DMS53 (cell line): ENCODE measurements at regions not wholly inside any gene's neighbourhood (a gene's known extent, or its start where the extent isn't known, plus 50 kb on each side); places are given as distances from the start of the nearest gene placed in this dataset.
"Not testable (repeated sequence)": the region's sequence is repeated elsewhere in the genome, so short reads cannot be mapped to it uniquely, and the experiment has no call there.

Experiments used
- DNase-seq: peaks from one replicate; lab custom pipeline; 2025; lab: John Stamatoyannopoulos, UW

DNA sequence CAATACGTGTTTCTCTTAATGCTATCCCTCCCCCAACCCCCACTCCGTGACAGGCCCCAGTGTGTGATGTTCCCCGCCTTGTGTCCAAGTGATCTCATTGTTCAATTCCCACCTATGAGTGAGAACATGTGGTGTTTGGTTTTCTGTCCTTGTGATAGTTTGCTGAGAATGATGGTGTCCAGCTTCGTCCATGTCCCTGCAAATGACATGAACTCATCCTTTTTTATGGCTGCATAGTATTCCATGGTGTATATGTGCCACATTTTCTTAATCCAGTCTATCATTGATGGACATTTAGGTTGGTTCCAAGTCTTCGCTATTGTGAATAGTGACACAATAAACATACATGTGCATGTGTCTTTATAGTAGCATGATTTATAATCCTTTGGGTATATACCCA, 52.5 kb downstream of the KIAA0408 start:
- not testable (repeated sequence) for DNase-seq

DNA sequence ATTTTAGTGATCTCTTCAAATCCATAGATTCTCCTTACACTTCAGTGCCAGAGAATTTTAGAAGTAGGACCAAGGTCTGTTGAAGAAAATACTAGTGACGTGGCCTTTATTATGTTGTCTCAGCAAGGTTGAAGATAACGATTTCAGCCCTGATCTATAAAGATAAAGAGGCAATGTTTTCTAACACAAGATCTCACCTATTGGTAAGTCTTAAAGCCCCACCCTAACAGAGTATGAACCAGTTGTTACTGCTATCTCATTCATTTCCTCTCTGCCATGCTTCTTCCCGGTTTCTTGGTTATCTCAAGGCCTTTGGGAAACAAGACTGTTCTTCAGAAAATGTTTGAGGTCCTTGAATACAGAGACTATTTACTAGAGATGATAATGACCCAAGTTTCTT, 53.1 kb downstream of the KIAA0408 start:
- no peak for DNase-seq

DNA sequence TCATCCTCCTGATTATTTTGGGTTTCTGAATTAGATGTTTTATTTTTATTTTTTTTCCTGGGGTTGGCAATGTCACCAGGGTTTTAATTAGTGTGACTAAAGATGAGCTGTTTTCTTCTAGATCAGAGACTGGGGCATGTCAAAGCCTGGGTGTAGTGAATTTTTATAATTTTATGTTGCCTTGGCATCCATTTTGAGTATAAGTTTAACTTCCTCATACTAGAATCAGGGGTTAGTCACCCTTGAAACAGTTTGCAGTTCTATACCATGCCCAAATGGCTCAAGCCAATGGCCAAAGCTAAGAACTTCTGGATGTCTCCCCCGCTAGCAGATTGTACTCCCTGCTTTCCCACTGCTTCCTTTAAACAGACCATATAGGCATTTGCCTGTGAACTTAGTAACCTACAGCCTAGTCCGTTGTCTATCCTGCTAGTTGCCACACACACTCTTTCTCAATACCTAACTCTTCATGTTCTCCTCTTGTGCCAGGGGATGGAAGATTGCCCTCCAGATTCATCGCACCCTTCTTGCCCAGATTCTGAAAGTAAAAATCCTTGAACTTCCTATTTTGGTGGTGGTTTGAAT, 54.5 kb downstream of the KIAA0408 start:
- DNase-seq, result no peak

DNA sequence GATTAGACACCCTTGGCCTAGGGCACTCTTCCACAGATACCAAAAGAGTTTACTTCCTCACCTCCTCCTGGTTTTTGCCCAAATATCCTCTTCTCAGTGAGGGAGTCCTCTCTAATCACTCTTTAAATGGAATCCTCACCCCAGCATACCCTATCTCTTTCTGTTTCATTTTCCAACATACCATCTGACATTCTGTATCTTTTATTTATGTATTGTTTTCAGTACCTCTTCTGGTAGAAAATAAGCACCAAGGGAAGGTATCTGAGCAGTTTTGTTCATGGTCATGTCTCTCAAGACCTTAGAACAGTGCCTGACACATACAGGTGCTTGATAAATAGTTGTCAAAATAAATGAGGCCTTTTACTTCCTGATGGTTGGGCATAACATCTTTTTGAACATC, 55.1 kb downstream of the KIAA0408 start:
- DNase-seq, result no peak

DNA sequence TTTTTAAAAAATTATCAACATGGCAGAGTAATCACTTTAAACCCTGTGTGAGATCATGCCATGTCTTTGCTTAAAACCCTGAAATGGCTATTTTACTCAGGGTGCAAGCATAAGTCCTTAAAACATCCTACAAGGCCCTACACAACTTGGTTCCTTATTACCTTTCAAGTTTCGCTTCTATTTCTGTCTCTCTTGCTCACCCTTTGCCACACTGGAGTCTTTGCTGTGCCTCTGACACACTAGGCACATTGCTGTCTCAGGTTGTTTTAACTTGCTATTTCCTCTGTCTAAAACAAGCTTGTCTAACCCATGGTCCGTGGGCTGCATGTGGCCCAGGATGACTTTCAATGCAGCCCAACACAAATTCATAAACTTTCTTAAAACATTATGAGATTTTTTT, 55.6 kb downstream of the KIAA0408 start:
- DNase-seq, result no peak

DNA sequence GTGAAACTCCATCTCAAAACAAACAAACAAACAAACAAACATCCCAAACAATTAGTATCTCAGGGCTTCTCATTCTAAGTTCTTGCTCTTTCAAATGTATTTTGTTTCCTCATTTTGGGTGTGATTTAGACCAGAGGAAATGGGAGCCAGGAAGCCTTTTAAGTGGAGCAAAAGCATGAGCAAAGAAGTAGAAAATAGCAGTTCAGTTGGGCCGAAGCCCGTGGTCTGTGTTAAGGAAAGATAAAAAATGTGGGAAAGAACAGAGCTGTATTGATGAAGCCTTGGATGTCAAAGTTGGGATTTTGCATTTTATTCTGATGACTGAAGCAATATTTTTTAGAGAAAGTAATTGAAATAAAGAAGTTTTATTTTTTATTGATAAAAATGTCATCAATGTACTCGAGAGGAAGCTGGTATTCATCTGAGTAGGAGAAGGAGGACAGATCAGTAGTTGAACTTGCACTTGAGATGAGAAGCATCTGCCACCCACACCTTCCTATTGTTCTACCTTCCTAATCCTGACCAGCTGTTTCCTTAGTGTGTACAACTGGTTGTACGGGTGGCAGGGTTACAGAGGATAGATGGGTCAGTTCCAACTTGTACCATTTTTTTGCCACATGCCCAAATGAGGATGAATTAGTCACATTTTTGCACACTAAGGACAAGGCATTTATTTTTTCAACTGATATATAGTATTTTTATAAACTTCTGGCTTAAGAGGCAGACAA, 56.1 kb downstream of the KIAA0408 start:
- peak; percentile 86 for DNase-seq

DNA sequence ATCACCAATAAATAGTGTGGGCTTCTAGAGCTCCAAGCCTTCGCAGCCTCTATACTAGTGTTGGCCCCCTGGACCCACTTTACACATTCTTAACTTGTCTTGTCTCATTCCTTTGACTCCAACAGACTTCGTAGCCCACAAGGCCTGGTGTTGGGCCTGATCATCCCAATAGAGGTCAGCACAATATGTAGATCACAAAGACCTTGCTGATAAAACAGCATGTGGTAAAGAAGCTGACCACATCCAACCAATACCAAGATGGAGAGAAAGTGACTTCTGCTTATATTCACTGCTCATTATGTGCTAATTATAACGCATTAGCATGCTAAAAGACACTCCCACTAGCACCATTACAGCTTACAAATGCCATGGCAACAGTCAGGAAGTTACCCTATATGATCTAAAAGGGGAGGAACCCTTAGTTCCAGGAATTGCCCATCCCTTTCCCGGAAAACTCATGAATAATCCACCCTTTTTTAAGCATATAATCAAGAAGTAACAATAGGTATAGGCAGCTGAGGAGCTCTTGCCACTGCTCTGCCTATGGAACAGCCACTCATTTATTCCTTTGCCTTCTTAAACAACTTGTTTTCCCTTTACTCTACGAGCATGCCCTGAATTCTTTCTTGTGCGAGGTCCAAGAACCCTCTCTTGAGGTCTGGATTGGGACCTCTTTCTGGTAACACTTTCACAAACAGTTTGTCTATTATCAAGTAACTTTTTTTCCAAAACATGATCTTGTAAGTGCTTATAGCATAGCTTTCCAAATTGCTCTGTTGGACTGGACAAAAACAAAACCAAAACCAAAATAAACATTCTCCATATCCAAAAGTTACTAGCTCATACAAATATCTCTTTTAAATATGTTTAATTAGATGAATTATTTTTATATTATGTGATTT, 54.6 kb upstream of the ECHDC1 start:
- no peak for DNase-seq

DNA sequence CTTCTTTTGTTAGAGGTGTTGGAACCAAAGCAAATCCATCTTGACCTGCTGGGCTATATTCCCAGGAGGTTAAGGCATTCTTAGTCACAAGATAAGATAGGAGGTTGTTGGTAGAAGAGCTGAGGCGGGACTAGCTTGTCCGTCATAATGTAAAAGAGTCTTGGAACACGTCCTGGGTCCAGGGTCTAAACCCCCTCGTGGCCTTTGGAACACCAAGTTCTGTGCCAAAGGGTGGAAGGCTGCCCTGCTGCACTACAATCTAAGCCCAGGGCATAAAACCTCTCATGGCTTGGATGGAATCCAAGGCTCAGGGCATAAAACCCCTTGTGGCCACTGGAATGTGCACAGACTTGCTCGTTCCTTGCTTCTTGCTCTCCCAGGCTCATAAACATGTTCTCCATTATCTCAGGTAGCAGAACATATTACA, 53.8 kb upstream of the ECHDC1 start:
- DNase-seq, result peak; percentile 7
